Kidney glomerular epithelial cell (primary cell): ENCODE measurements at regions not wholly inside any gene's neighbourhood (a gene's known extent, or its start where the extent isn't known, plus 50 kb on each side); places are given as distances from the start of the nearest gene placed in this dataset.
A peak's percentile ranks its signal among the peaks of the same experiment; 100 is the strongest.

Experiments
- DNase-seq: peaks from one replicate; lab custom pipeline; 2025; lab: John Stamatoyannopoulos, UW

GRCh38 chr7:91323626-91324158, 59.5 kb downstream of the FZD1 start:
- no peak for DNase-seq

- DNase-seq = no peak
These were observed 60.4 kb downstream of the FZD1 start for GRCh38 chr7:91324663-91325062.

GRCh38 chr7:91325726-91326125, 61.5 kb downstream of the FZD1 start:
- DNase-seq = no peak

- DNase-seq = no peak
These were observed 62.4 kb downstream of the FZD1 start for GRCh38 chr7:91326516-91327199.

- no peak for DNase-seq
These were observed 63.1 kb downstream of the FZD1 start for GRCh38 chr7:91327346-91327745.

GRCh38 chr7:91329571-91329970, 65.3 kb downstream of the FZD1 start:
- no peak for DNase-seq

GRCh38 chr7:91330191-91330808, 66.1 kb downstream of the FZD1 start:
- no peak for DNase-seq

GRCh38 chr7:91330866-91331265, 66.6 kb downstream of the FZD1 start:
- no peak for DNase-seq

GRCh38 chr7:91336106-91336505, 71.9 kb downstream of the FZD1 start:
- no peak for DNase-seq

- DNase-seq = no peak
These were observed 74.2 kb downstream of the FZD1 start for GRCh38 chr7:91338226-91339020.

GRCh38 chr7:91342346-91342745, 78.1 kb downstream of the FZD1 start:
- no peak for DNase-seq

- DNase-seq = no peak
These were observed 79.3 kb downstream of the FZD1 start for GRCh38 chr7:91343420-91343960.

- DNase-seq = no peak
These were observed 79.9 kb downstream of the FZD1 start for GRCh38 chr7:91343996-91344629.

- peak; percentile 87 for DNase-seq
These were observed 80.7 kb downstream of the FZD1 start for GRCh38 chr7:91344911-91345310.

GRCh38 chr7:91345449-91345848, 81.2 kb downstream of the FZD1 start:
- peak; percentile 50 for DNase-seq

- no peak for DNase-seq
These were observed 82.2 kb downstream of the FZD1 start for GRCh38 chr7:91346426-91346825.

- peak; percentile 19 for DNase-seq
These were observed 83.1 kb downstream of the FZD1 start for GRCh38 chr7:91347290-91347689.

- no peak for DNase-seq
These were observed 84.5 kb downstream of the FZD1 start for GRCh38 chr7:91348711-91349110.

GRCh38 chr7:91351374-91351773, 87.1 kb downstream of the FZD1 start:
- DNase-seq = peak; percentile 49

- no peak for DNase-seq
These were observed 87.9 kb downstream of the FZD1 start for GRCh38 chr7:91352091-91352490.

- DNase-seq = peak; percentile 24
These were observed 89.6 kb downstream of the FZD1 start for GRCh38 chr7:91353848-91354247.
